Trophoblast cell (in vitro differentiated cells and primary cell): ENCODE measurements at regions not wholly inside any gene's neighbourhood (a gene's known extent, or its start where the extent isn't known, plus 50 kb on each side); places are given as distances from the start of the nearest gene placed in this dataset.
A peak's percentile ranks its signal among the peaks of the same experiment; 100 is the strongest.

Experiments used
- DNase-seq, 2 donors: peaks; one replicate each; pipeline ENCODE4 v3.0.0-alpha.2; 2016
- H2AFZ ChIP-seq: 2 replicates; pipeline ENCODE4 v1.6.1; 2013; ENCODE audit warnings: low read length, moderate library complexity, mild to moderate bottlenecking; ENCODE audit not compliant: insufficient read depth, poor library complexity
- H2AK5ac ChIP-seq: 2 replicates; pipeline ENCODE4 v1.6.1; 2013; ENCODE audit warnings: mild to moderate bottlenecking, low read length
- H2BK120ac ChIP-seq: 2 replicates; pipeline ENCODE4 v1.6.1; 2013; ENCODE audit warnings: low read length, mild to moderate bottlenecking, moderate library complexity; ENCODE audit not compliant: insufficient read depth, poor library complexity
- H2BK12ac ChIP-seq: 2 replicates; pipeline ENCODE4 v1.6.1; 2013; ENCODE audit warnings: mild to moderate bottlenecking, low read length, moderate library complexity
- H2BK5ac ChIP-seq: 2 replicates; pipeline ENCODE4 v1.6.1; 2013; ENCODE audit warnings: low read length, low read depth, moderate library complexity, mild to moderate bottlenecking; ENCODE audit not compliant: poor library complexity
- H3K14ac ChIP-seq: 2 replicates; pipeline ENCODE4 v1.6.1; 2013; ENCODE audit warnings: mild to moderate bottlenecking, low read length
- H3K18ac ChIP-seq: 2 replicates; pipeline ENCODE4 v1.6.1; 2013; ENCODE audit warnings: mild to moderate bottlenecking, low read length
- H3K23ac ChIP-seq: 2 replicates; pipeline ENCODE4 v1.6.1; 2013; ENCODE audit warnings: low read length
- H3K27ac ChIP-seq: 2 replicates; pipeline ENCODE4 v1.5.1; 2013; ENCODE audit warnings: low read depth, mild to moderate bottlenecking, inconsistent platforms, low read length, moderate library complexity
- H3K27me3 ChIP-seq: 2 replicates; pipeline ENCODE4 v1.6.1; 2013; ENCODE audit warnings: inconsistent platforms, mild to moderate bottlenecking, low read length, moderate library complexity; ENCODE audit not compliant: insufficient read depth
- H3K36me3 ChIP-seq, 2 experiments: 1 replicate in 1 of 2; 2 replicates in 1 of 2; pipeline ENCODE4 v1.6.1; 2013; ENCODE audit warnings: low read length in 2 of 2, mild to moderate bottlenecking in 2 of 2, moderate library complexity in 1 of 2; ENCODE audit not compliant: insufficient read depth in 2 of 2, control insufficient read depth in 1 of 2
- H3K4ac ChIP-seq: 2 replicates; pipeline ENCODE4 v1.6.1; 2013; ENCODE audit warnings: low read depth, mild to moderate bottlenecking, low read length, moderate library complexity
- H3K4me1 ChIP-seq, 2 experiments: 1 replicate in 1 of 2; 2 replicates in 1 of 2; pipeline ENCODE4 v1.6.1; 2013; ENCODE audit warnings: low read length in 2 of 2, mild to moderate bottlenecking in 2 of 2, moderate library complexity in 1 of 2; ENCODE audit not compliant: insufficient read depth in 2 of 2, control insufficient read depth in 1 of 2
- H3K4me2 ChIP-seq: 2 replicates; pipeline ENCODE4 v1.6.1; 2013; ENCODE audit warnings: inconsistent platforms, mild to moderate bottlenecking, low read length, moderate library complexity
- H3K4me3 ChIP-seq: 2 replicates; pipeline ENCODE4 v1.5.1; 2013; ENCODE audit warnings: mild to moderate bottlenecking, low read depth, low read length, inconsistent platforms
- H3K79me1 ChIP-seq: one replicate; pipeline ENCODE4 v1.6.1; 2013; ENCODE audit warnings: low read length
- H3K79me2 ChIP-seq: 2 replicates; pipeline ENCODE4 v1.6.1; 2013; ENCODE audit warnings: low read length, mild to moderate bottlenecking; ENCODE audit not compliant: control insufficient read depth, insufficient read depth, poor library complexity
- H3K9ac ChIP-seq: 2 replicates; pipeline ENCODE4 v1.6.1; 2013; ENCODE audit warnings: mild to moderate bottlenecking, low read length
- H3K9me3 ChIP-seq: 2 replicates; pipeline ENCODE4 v1.6.1; 2013; ENCODE audit warnings: low read depth, mild to moderate bottlenecking, control low read depth, inconsistent platforms, low read length; ENCODE audit not compliant: insufficient read depth
- H4K12ac ChIP-seq: 2 replicates; pipeline ENCODE4 v1.6.1; 2013; ENCODE audit warnings: low read depth, mild to moderate bottlenecking, low read length, moderate library complexity
- H4K8ac ChIP-seq: 2 replicates; pipeline ENCODE4 v1.6.1; 2013; ENCODE audit warnings: low read depth, mild to moderate bottlenecking, low read length, moderate library complexity
- H4K91ac ChIP-seq: one replicate; pipeline ENCODE4 v1.6.1; 2013; ENCODE audit warnings: low read depth, mild to moderate bottlenecking, low read length, moderate library complexity
- WGBS: extraction: QIAGEN DNeasy Blood & Tissue Kit; methylation state at CpG from one replicate; pipeline ENCODE4 v1.1.7; 2013; ENCODE audit warnings: missing lambda C conversion rate; ENCODE audit not compliant: insufficient read length, insufficient coverage; ENCODE audit errors: extremely low coverage; 5-methylcytosine and 5-hydroxymethylcytosine counted together

DNA sequence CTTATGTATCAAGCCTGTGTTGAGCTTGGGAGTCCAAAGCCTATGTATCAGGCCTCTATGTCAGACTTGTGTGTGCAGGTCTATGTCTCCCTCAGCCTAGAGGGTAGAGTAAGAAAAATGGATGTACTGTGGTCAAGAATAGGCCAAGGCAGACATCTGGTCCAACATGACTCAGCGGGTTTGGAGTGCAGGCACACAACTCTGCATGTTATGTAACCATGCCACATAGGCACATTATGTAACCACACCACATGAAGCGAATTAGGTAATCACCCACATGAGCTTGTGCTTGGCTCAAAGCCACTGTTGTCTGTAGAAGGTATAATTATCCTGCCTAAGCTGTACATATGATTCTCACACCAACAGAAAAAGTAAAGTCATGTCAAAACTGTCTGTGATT lies 1190.5 kb upstream of the EYS start:
- Histone ChIP-seq H3K14ac (no peak overlapping the region), H3K4ac (no peak overlapping the region), H3K27me3 (no peaks in the 10 kb centered on the region), H3K18ac (no peak overlapping the region), H3K9ac (no peak overlapping the region), H2BK5ac (no peak overlapping the region), H2BK120ac (no peak overlapping the region), H3K36me3 (no peaks in the 10 kb centered on the region), H3K27ac (no peak overlapping the region), H4K12ac (no peak overlapping the region), H4K91ac (no peak overlapping the region), H2AK5ac (no peak overlapping the region), H3K23ac (no peak overlapping the region), H2BK12ac (no peak overlapping the region), H3K9me3 (peaks cover 10% of the 10 kb centered on the region), H3K4me2 (no peak overlapping the region), H3K4me3 (no peak overlapping the region), H3K79me2 (no peaks in the 10 kb centered on the region), H2AFZ (no peak overlapping the region), H4K8ac (no peak overlapping the region), H3K4me1 (no peaks in the 10 kb centered on the region), H3K79me1 (no peaks in the 10 kb centered on the region)
- DNase-seq: peak; percentile 15 to 63
- WGBS: no CpG with 5 or more reads among the region's 2 CpGs

DNA sequence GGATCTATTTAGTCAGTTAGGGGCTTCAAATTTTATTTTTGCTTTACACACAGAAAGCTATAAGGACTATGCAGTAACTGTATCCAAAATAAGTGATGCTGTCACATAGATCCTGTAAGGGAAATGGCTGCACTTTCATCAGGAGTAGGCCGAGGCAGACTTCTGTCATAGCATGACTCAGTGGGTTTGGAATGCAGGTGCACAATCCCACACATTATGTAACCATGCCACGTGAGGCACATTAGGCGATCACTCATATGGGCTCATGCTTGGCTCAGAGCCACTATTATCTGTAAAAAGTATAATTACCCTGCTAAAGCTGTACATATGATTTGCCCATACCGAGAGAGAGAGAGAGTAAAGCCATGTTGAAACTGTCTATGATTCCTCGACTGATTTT lies 1189.4 kb upstream of the EYS start:
- peak; percentile 37 to 73 for DNase-seq
- H2BK12ac ChIP-seq: no peak overlapping the region
- no peak overlapping the region for H2BK5ac ChIP-seq
- H2BK120ac ChIP-seq: no peak overlapping the region
- H3K9ac ChIP-seq: no peak overlapping the region
- no peak overlapping the region for H4K12ac ChIP-seq
- no peak overlapping the region for H3K18ac ChIP-seq
- H3K4ac ChIP-seq: no peak overlapping the region
- no peaks in the 10 kb centered on the region for H3K36me3 ChIP-seq
- no peak overlapping the region for H3K4me3 ChIP-seq
- peaks cover 10% of the 10 kb centered on the region for H3K9me3 ChIP-seq
- no peak overlapping the region for H3K23ac ChIP-seq
- no peak overlapping the region for H2AK5ac ChIP-seq
- no peak overlapping the region for H3K27ac ChIP-seq
- no peak overlapping the region for H3K14ac ChIP-seq
- H4K8ac ChIP-seq: no peak overlapping the region
- no peaks in the 10 kb centered on the region for H3K79me1 ChIP-seq
- WGBS: no CpG with 5 or more reads among the region's 5 CpGs
- no peaks in the 10 kb centered on the region for H3K27me3 ChIP-seq
- no peak overlapping the region for H4K91ac ChIP-seq
- no peak overlapping the region for H3K4me2 ChIP-seq
- no peak overlapping the region for H2AFZ ChIP-seq
- H3K4me1 ChIP-seq: no peaks in the 10 kb centered on the region
- H3K79me2 ChIP-seq: no peaks in the 10 kb centered on the region

GRCh38 chr6:66883453-66883852 lies 1176.4 kb upstream of the EYS start:
- no peak overlapping the region for H3K27ac ChIP-seq
- H3K4ac ChIP-seq: no peak overlapping the region
- H2BK12ac ChIP-seq: no peak overlapping the region
- H3K23ac ChIP-seq: no peak overlapping the region
- no peak overlapping the region for H3K14ac ChIP-seq
- no CpG with 5 or more reads among the region's 1 CpG for WGBS
- H3K79me1 ChIP-seq: no peaks in the 10 kb centered on the region
- H3K9ac ChIP-seq: no peak overlapping the region
- no peak overlapping the region for H3K4me2 ChIP-seq
- H3K18ac ChIP-seq: no peak overlapping the region
- H4K91ac ChIP-seq: no peak overlapping the region
- H3K4me1 ChIP-seq: no peaks in the 10 kb centered on the region
- H2AFZ ChIP-seq: no peak overlapping the region
- no peak overlapping the region for H4K8ac ChIP-seq
- H2BK120ac ChIP-seq: no peak overlapping the region
- no peak overlapping the region for H2AK5ac ChIP-seq
- no peak overlapping the region for H3K4me3 ChIP-seq
- DNase-seq: no peak
- H2BK5ac ChIP-seq: no peak overlapping the region
- H3K9me3 ChIP-seq: peaks cover 5% of the 10 kb centered on the region
- no peaks in the 10 kb centered on the region for H3K27me3 ChIP-seq
- no peak overlapping the region for H4K12ac ChIP-seq
- H3K79me2 ChIP-seq: no peaks in the 10 kb centered on the region
- no peaks in the 10 kb centered on the region for H3K36me3 ChIP-seq

- Histone ChIP-seq H2AFZ (no peak overlapping the region), H3K27ac (no peak overlapping the region), H3K36me3 (no peaks in the 10 kb centered on the region), H3K23ac (no peak overlapping the region), H3K4me1 (no peaks in the 10 kb centered on the region), H4K12ac (no peak overlapping the region), H2BK5ac (no peak overlapping the region), H2BK120ac (no peak overlapping the region), H3K18ac (no peak overlapping the region), H3K9me3 (no peaks in the 10 kb centered on the region), H3K79me1 (no peaks in the 10 kb centered on the region), H3K4me2 (no peak overlapping the region), H3K27me3 (no peaks in the 10 kb centered on the region), H2BK12ac (no peak overlapping the region), H2AK5ac (no peak overlapping the region), H3K4ac (no peak overlapping the region), H4K8ac (no peak overlapping the region), H3K9ac (no peak overlapping the region), H3K79me2 (no peaks in the 10 kb centered on the region), H4K91ac (no peak overlapping the region), H3K4me3 (no peak overlapping the region), H3K14ac (no peak overlapping the region)
- WGBS: no CpG with 5 or more reads among the region's 1 CpG
- no peak for DNase-seq
Measured at GRCh38 chr6:66866801-66867200, 1159.8 kb upstream of the EYS start.

DNA sequence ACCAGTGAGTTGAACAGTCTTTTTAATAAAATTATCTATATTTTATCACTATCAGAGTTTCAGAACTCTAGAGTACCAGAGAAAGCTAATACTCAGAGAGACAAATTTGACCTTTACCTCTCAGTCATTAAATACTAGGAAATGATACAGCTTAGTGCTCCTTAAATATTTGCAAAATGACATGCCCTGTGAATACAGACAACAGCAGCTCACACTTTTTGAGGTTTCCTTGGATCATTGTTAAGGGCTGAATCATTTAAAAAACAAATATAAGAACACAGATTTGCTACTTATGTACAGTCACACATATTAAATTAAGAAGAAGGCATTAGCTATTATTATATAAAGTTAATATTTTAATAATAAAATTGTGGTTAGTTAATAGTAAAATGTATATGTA lies 1158.7 kb upstream of the EYS start:
- no peaks in the 10 kb centered on the region for H3K27me3 ChIP-seq

More for the DNA sequence above, 1158.7 kb upstream of the EYS start:
- Histone ChIP-seq H3K4ac (no peak overlapping the region), H3K4me2 (no peak overlapping the region), H4K12ac (no peak overlapping the region), H3K4me1 (no peaks in the 10 kb centered on the region), H2BK120ac (no peak overlapping the region), H3K14ac (no peak overlapping the region), H4K91ac (no peak overlapping the region), H4K8ac (no peak overlapping the region), H2BK12ac (no peak overlapping the region), H3K79me2 (no peaks in the 10 kb centered on the region), H2BK5ac (no peak overlapping the region), H2AFZ (no peak overlapping the region), H3K27ac (no peak overlapping the region), H3K79me1 (no peaks in the 10 kb centered on the region), H3K23ac (no peak overlapping the region), H3K9me3 (no peaks in the 10 kb centered on the region), H3K4me3 (no peak overlapping the region), H3K9ac (no peak overlapping the region), H2AK5ac (no peak overlapping the region), H3K36me3 (no peaks in the 10 kb centered on the region), H3K18ac (no peak overlapping the region)
- DNase-seq: no peak
